ENCODE measurements at regions not wholly inside any gene's neighbourhood (a gene's known extent, or its start where the extent isn't known, plus 50 kb on each side); places are given as distances from the start of the nearest gene placed in this dataset.

DNA sequence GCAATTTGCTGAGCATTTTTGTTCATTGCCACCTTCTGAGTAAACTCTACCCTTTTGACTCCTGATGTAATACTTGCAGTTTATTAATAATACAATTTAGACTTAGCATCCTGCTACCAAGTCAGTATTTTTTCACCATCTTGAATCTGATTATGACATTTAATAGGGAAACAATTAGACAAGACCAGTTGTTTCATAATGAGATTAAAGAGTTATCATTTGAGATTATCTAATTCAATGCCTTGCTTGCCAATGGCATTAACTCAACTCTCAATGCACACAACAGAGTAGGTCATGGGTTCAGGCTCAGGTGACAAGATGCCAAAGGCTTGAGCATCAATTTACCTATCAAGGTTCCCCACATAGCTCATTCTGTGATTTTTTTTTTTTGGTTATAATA lies 488.4 kb downstream of the DISC1 start:
- TF ChIP-seq POLR2A (IDR thresholded peaks at IDR 0.05; ENCODE audit: low read depth, low read length) (no peak), EZH2 (IDR thresholded peaks at IDR 0.05; ENCODE audit: borderline replicate concordance, low read depth, low read length, severe bottlenecking) (no peak), POLR2AphosphoS5 (IDR thresholded peaks at IDR 0.05; ENCODE audit: insufficient read depth, low read depth, low read length) (no peak), MYC (IDR thresholded peaks at IDR 0.05; ENCODE audit: low read depth, low read length) (no peak)
- TF ChIP-seq, protein P1, sequence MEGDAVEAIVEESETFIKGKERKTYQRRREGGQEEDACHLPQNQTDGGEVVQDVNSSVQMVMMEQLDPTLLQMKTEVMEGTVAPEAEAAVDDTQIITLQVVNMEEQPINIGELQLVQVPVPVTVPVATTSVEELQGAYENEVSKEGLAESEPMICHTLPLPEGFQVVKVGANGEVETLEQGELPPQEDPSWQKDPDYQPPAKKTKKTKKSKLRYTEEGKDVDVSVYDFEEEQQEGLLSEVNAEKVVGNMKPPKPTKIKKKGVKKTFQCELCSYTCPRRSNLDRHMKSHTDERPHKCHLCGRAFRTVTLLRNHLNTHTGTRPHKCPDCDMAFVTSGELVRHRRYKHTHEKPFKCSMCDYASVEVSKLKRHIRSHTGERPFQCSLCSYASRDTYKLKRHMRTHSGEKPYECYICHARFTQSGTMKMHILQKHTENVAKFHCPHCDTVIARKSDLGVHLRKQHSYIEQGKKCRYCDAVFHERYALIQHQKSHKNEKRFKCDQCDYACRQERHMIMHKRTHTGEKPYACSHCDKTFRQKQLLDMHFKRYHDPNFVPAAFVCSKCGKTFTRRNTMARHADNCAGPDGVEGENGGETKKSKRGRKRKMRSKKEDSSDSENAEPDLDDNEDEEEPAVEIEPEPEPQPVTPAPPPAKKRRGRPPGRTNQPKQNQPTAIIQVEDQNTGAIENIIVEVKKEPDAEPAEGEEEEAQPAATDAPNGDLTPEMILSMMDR (IDR thresholded peaks at IDR 0.05; ENCODE audit: extremely low read depth in 1 of 2, insufficient read depth in 1 of 2, low read depth in 1 of 2, low read length in 2 of 2) = no peak
- TF ChIP-seq, protein P2, sequence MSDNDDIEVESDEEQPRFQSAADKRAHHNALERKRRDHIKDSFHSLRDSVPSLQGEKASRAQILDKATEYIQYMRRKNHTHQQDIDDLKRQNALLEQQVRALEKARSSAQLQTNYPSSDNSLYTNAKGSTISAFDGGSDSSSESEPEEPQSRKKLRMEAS (IDR thresholded peaks at IDR 0.05; ENCODE audit: insufficient read depth, insufficient read length) = no peak

Measured in endothelial cell of umbilical vein (primary cell).